ENCODE measurements at regions not wholly inside any gene's neighbourhood (a gene's known extent, or its start where the extent isn't known, plus 50 kb on each side); places are given as distances from the start of the nearest gene placed in this dataset.
"Not testable (repeated sequence)": the region's sequence is repeated elsewhere in the genome, so short reads cannot be mapped to it uniquely, and the experiment has no call there.

DNA sequence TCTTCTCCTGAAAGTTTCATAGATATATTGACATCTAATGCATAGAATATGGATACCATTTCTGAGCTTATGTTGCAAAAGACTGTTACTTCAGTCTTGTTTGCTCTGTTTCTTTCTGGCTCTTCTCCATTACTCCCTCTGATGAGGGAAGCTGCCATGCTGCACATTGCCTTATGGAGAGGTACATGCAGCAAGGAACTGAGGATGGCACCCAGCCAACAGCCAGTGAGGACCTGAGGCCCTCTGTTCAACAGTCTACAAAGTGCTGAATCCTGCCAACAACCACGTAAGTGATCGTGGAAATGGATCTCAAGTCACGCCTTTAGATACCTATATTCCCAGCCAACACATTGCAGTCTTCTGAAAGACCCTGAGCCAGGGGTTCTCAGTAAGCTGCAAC, 66.6 kb upstream of the ADAMTS5 start:
- H3K27ac ChIP-seq (ENCODE audit: low read depth, low read length) = no peak overlapping the region
- H3K36me3 ChIP-seq (ENCODE audit: low read length) = no peaks in the 10 kb centered on the region
- no peaks in the 10 kb centered on the region for H3K79me2 ChIP-seq (ENCODE audit: insufficient read depth, low read length)

GRCh38 chr21:27026501-27026900, 59.6 kb upstream of the ADAMTS5 start:
- H3K27ac ChIP-seq (ENCODE audit: low read depth, low read length) = no peak overlapping the region
- no peaks in the 10 kb centered on the region for H3K79me2 ChIP-seq (ENCODE audit: insufficient read depth, low read length)
- no peaks in the 10 kb centered on the region for H4K20me1 ChIP-seq (ENCODE audit: low read depth, low read length)
- TF ChIP-seq, protein P1, sequence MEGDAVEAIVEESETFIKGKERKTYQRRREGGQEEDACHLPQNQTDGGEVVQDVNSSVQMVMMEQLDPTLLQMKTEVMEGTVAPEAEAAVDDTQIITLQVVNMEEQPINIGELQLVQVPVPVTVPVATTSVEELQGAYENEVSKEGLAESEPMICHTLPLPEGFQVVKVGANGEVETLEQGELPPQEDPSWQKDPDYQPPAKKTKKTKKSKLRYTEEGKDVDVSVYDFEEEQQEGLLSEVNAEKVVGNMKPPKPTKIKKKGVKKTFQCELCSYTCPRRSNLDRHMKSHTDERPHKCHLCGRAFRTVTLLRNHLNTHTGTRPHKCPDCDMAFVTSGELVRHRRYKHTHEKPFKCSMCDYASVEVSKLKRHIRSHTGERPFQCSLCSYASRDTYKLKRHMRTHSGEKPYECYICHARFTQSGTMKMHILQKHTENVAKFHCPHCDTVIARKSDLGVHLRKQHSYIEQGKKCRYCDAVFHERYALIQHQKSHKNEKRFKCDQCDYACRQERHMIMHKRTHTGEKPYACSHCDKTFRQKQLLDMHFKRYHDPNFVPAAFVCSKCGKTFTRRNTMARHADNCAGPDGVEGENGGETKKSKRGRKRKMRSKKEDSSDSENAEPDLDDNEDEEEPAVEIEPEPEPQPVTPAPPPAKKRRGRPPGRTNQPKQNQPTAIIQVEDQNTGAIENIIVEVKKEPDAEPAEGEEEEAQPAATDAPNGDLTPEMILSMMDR (IDR thresholded peaks at IDR 0.05; ENCODE audit: insufficient read depth, low read length, poor library complexity, severe bottlenecking) = no peak
- TF ChIP-seq EZH2phosphoT487 (conservative IDR thresholded peaks at IDR 0.05; ENCODE audit: low read length) = no peak
- H3K4me2 ChIP-seq (ENCODE audit: low read depth, low read length, poor library complexity, severe bottlenecking) = no peak overlapping the region
- no peaks in the 10 kb centered on the region for H3F3A ChIP-seq (ENCODE audit: insufficient read depth)
- H3K27me3 ChIP-seq (ENCODE audit: low read length) = no peaks in the 10 kb centered on the region
- H3K4me3 ChIP-seq (ENCODE audit: insufficient read depth, low read length, poor library complexity, severe bottlenecking) = no peak overlapping the region
- no peaks in the 10 kb centered on the region for H3K36me3 ChIP-seq (ENCODE audit: low read length)
- no peaks in the 10 kb centered on the region for H3K9me2 ChIP-seq (replicated peaks; ENCODE audit: insufficient read depth, low read length)
- no peak overlapping the region for H2AFZ ChIP-seq (ENCODE audit: low read depth, low read length, severe bottlenecking)
- no peaks in the 10 kb centered on the region for H3K9me3 ChIP-seq (ENCODE audit: insufficient read depth, low read length)
- H3K9ac ChIP-seq (ENCODE audit: low read length) = no peak overlapping the region

More for the DNA sequence above, 66.6 kb upstream of the ADAMTS5 start:
- Histone ChIP-seq H3K4me2 (ENCODE audit: low read depth, low read length, poor library complexity, severe bottlenecking) (no peak overlapping the region), H3K27me3 (ENCODE audit: low read length) (no peaks in the 10 kb centered on the region), H3K4me3 (ENCODE audit: insufficient read depth, low read length, poor library complexity, severe bottlenecking) (no peak overlapping the region), H3K9ac (ENCODE audit: low read length) (no peak overlapping the region), H4K20me1 (ENCODE audit: low read depth, low read length) (no peaks in the 10 kb centered on the region), H3K9me2 (replicated peaks; ENCODE audit: insufficient read depth, low read length) (no peaks in the 10 kb centered on the region), H3K9me3 (ENCODE audit: insufficient read depth, low read length) (no peaks in the 10 kb centered on the region), H3F3A (ENCODE audit: insufficient read depth) (no peaks in the 10 kb centered on the region), H2AFZ (ENCODE audit: low read depth, low read length, severe bottlenecking) (no peak overlapping the region)
- TF ChIP-seq, protein P1 (IDR thresholded peaks at IDR 0.05; ENCODE audit: insufficient read depth, low read length, poor library complexity, severe bottlenecking) = no peak
- TF ChIP-seq EZH2phosphoT487 (conservative IDR thresholded peaks at IDR 0.05; ENCODE audit: low read length) = no peak

- not testable (repeated sequence) for H3K9me3 ChIP-seq (ENCODE audit: insufficient read depth, low read length); H3F3A ChIP-seq (ENCODE audit: insufficient read depth); H2AFZ ChIP-seq (ENCODE audit: low read depth, low read length, severe bottlenecking); H3K9me2 ChIP-seq (replicated peaks; ENCODE audit: insufficient read depth, low read length); H3K4me2 ChIP-seq (ENCODE audit: low read depth, low read length, poor library complexity, severe bottlenecking); H3K4me3 ChIP-seq (ENCODE audit: insufficient read depth, low read length, poor library complexity, severe bottlenecking); H3K79me2 ChIP-seq (ENCODE audit: insufficient read depth, low read length); H3K9ac ChIP-seq (ENCODE audit: low read length); H3K27me3 ChIP-seq (ENCODE audit: low read length); H4K20me1 ChIP-seq (ENCODE audit: low read depth, low read length); H3K36me3 ChIP-seq (ENCODE audit: low read length); H3K27ac ChIP-seq (ENCODE audit: low read depth, low read length)
Observed at GRCh38 chr21:27025708-27026107, 58.8 kb upstream of the ADAMTS5 start.

- Histone ChIP-seq H3K9me3 (ENCODE audit: insufficient read depth, low read length) (no peaks in the 10 kb centered on the region), H4K20me1 (ENCODE audit: low read depth, low read length) (no peaks in the 10 kb centered on the region), H3K27ac (ENCODE audit: low read depth, low read length) (no peak overlapping the region), H3K4me3 (ENCODE audit: insufficient read depth, low read length, poor library complexity, severe bottlenecking) (no peak overlapping the region), H3F3A (ENCODE audit: insufficient read depth) (no peaks in the 10 kb centered on the region), H3K36me3 (ENCODE audit: low read length) (no peaks in the 10 kb centered on the region), H3K9me2 (replicated peaks; ENCODE audit: insufficient read depth, low read length) (no peaks in the 10 kb centered on the region), H3K79me2 (ENCODE audit: insufficient read depth, low read length) (no peaks in the 10 kb centered on the region), H3K9ac (ENCODE audit: low read length) (no peak overlapping the region), H2AFZ (ENCODE audit: low read depth, low read length, severe bottlenecking) (no peak overlapping the region), H3K27me3 (ENCODE audit: low read length) (no peaks in the 10 kb centered on the region), H3K4me2 (ENCODE audit: low read depth, low read length, poor library complexity, severe bottlenecking) (no peak overlapping the region)
- no peak for TF ChIP-seq EZH2phosphoT487 (conservative IDR thresholded peaks at IDR 0.05; ENCODE audit: low read length)
- TF ChIP-seq, protein P1 (IDR thresholded peaks at IDR 0.05; ENCODE audit: insufficient read depth, low read length, poor library complexity, severe bottlenecking) = no peak
Observed at GRCh38 chr21:27024971-27025370, 58.1 kb upstream of the ADAMTS5 start.
